PC-3 (cell line): ENCODE measurements at regions not wholly inside any gene's neighbourhood (a gene's known extent, or its start where the extent isn't known, plus 50 kb on each side); places are given as distances from the start of the nearest gene placed in this dataset.

Source experiments
- ATAC-seq: fragments of 200-7000 bp; cut with Tn5 transposase; 2 replicates; pipeline ENCODE4 v1.9.1; 2020; ENCODE audit warnings: mild to moderate bottlenecking, moderate library complexity
- BruUV-seq: library from RNA; stranded (reverse); fragments of 400-500 nt; replicated peaks from 2 replicates; lab custom pipeline; 2021; lab: Mats Ljungman, UMichigan
- CTCF ChIA-PET: fragments of 300-600 bp; sonication (Branson Sonifier 250); formaldehyde crosslinking; loops from one replicate; lab custom pipeline; 2022; ENCODE audit warnings: antibody characterized with exemption; lab: Charles Lee
- POLR2A ChIA-PET: fragments of 300-600 bp; sonication (Branson Sonifier 250); formaldehyde crosslinking; loops from one replicate; lab custom pipeline; 2022; ENCODE audit warnings: antibody characterized with exemption; ENCODE audit not compliant: unreplicated experiment; lab: Charles Lee
- DNase-seq: peaks from one replicate; pipeline ENCODE4 v3.0.0-alpha.2; 2015
- H2AFZ ChIP-seq: fragments of 300-600 bp; sonication (generic); 2 replicates; pipeline ENCODE4 v1.6.0; 2016; ENCODE audit warnings: antibody characterized with exemption, low read length
- H3F3A ChIP-seq: fragments of 300-600 bp; sonication (generic); one replicate; pipeline ENCODE4 v1.6.0; 2017; ENCODE audit warnings: antibody characterized with exemption, low read length, control low read depth, mild to moderate bottlenecking; ENCODE audit not compliant: unreplicated experiment
- H3K27ac ChIP-seq: fragments of 300-600 bp; sonication (generic); 2 replicates; pipeline ENCODE4 v1.5.1; 2016; ENCODE audit warnings: mild to moderate bottlenecking, low read length
- H3K27me3 ChIP-seq: fragments of 300-600 bp; sonication (generic); 2 replicates; pipeline ENCODE4 v1.6.1; 2016; ENCODE audit warnings: low read length, mixed read lengths
- H3K36me3 ChIP-seq: fragments of 300-600 bp; sonication (generic); 2 replicates; pipeline ENCODE4 v1.6.1; 2016; ENCODE audit warnings: low read depth, mixed run types, low read length, mixed read lengths
- H3K4me1 ChIP-seq: fragments of 300-600 bp; sonication (generic); 2 replicates; pipeline ENCODE4 v1.5.1; 2016; ENCODE audit warnings: low read length; ENCODE audit not compliant: insufficient read depth
- H3K4me2 ChIP-seq: fragments of 300-600 bp; sonication (generic); 2 replicates; pipeline ENCODE4 v1.6.0; 2016; ENCODE audit warnings: low read length
- H3K4me3 ChIP-seq: fragments of 300-600 bp; sonication (generic); 2 replicates; pipeline ENCODE4 v1.5.1; 2016; ENCODE audit warnings: mild to moderate bottlenecking, low read length, mixed read lengths
- H3K79me2 ChIP-seq: fragments of 300-600 bp; sonication (generic); 2 replicates; pipeline ENCODE4 v1.6.1; 2017; ENCODE audit warnings: low read length, mixed read lengths
- H3K9ac ChIP-seq: fragments of 300-600 bp; sonication (generic); 2 replicates; pipeline ENCODE4 v1.6.0; 2016; ENCODE audit warnings: mild to moderate bottlenecking, low read length
- H3K9me2 ChIP-seq: fragments of 300-600 bp; sonication (generic); replicated peaks from 2 replicates; pipeline ENCODE4 v1.6.1; 2016; ENCODE audit warnings: mixed run types, low read length, mixed read lengths
- H3K9me3 ChIP-seq: fragments of 300-600 bp; sonication (generic); 2 replicates; pipeline ENCODE4 v1.6.1; 2016; ENCODE audit warnings: low read length, mixed read lengths
- H4K20me1 ChIP-seq: fragments of 300-600 bp; sonication (generic); 2 replicates; pipeline ENCODE4 v1.6.1; 2016; ENCODE audit warnings: low read length, mixed read lengths
- CTCF ChIP-seq: fragments of 300-600 bp; sonication (generic); conservative IDR thresholded peaks from 2 replicates; pipeline ENCODE4 v1.5.1; 2017; ENCODE audit warnings: antibody characterized with exemption, low read depth, mild to moderate bottlenecking, low read length
- EZH2 ChIP-seq: fragments of 300-600 bp; sonication (generic); IDR thresholded peaks from one replicate; pipeline ENCODE4 v1.6.1; 2017; ENCODE audit warnings: antibody characterized with exemption, mild to moderate bottlenecking, low read length; ENCODE audit not compliant: unreplicated experiment
- EZH2phosphoT487 ChIP-seq: fragments of 300-600 bp; sonication (generic); IDR thresholded peaks from 2 replicates; pipeline ENCODE4 v1.6.1; 2018; ENCODE audit warnings: mild to moderate bottlenecking, antibody characterized with exemption, low read length, borderline replicate concordance
- intact Hi-C: fragments of 100-400 bp; cut with micrococcal nuclease; formaldehyde crosslinking; loops from 2 replicates; pipeline ENCODE4 v1.9.0; 2023

- TF ChIP-seq EZH2phosphoT487 (no peak), CTCF (no peak; the same call in 1 of the 2 replicates), EZH2 (no peak)
- Histone ChIP-seq H3K4me3 (no peak overlapping the region), H3K4me2 (no peak overlapping the region), H3K9ac (no peak overlapping the region), H3K27me3 (peaks cover 12% of the 10 kb centered on the region; the same call in 1 of the 2 replicates), H4K20me1 (no peaks in the 10 kb centered on the region), H3K9me2 (no peaks in the 10 kb centered on the region), H3F3A (no peaks in the 10 kb centered on the region), H2AFZ (no peak overlapping the region), H3K79me2 (no peaks in the 10 kb centered on the region), H3K27ac (no peak overlapping the region), H3K9me3 (no peaks in the 10 kb centered on the region), H3K36me3 (no peaks in the 10 kb centered on the region), H3K4me1 (no peaks in the 10 kb centered on the region)
- POLR2A ChIA-PET: no interaction called here
- no TSS peak for BruUV-seq
- CTCF ChIA-PET: no interaction called here
- no peak for ATAC-seq
- DNase-seq: no peak
- intact Hi-C loops: no loop called here
Measured at GRCh38 chr2:104447831-104448434, 406.0 kb upstream of the POU3F3 start.

DNA sequence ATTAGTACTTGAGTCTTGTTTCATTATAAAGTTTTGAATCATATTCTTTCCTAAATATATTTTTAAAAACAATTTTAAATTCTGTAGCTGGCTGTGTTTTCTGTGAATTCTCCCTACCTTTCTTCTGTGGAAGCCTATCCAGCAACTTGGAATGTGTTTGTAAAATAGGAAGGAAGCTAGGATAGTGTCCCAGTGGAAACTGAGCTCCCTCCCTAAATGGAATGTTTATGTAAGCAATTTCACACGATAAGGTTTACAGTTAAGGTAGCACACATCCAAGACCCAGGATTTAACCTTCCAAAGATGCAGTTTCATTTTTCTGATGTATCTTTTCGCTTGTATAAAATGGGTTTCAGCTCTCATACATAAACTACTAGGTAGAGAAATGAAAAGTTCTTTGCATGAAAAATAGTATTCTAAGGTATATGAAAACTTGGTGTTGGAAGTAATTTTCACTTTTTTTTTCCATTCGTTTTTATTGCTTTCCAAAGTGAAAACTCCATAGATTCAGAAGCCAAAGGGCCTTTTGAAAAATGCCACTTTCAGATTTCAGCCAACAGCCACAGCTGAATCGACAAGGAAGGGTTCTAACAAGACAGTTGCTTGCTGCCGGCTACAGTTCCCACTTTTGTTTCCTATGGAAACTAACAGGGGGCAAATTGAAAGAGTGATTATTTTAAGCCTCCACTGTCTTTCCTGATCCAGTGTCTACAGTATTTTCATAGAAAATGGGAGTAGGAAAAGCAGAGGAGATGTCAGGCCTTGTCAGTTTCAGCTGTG is 405.1 kb upstream of the POU3F3 start:
- no peak overlapping the region for H2AFZ ChIP-seq
- no TSS peak for BruUV-seq
- H3K9me2 ChIP-seq: no peaks in the 10 kb centered on the region
- H3K4me2 ChIP-seq: no peak overlapping the region
- ATAC-seq (no peak), DNase-seq (no peak)
- H3K36me3 ChIP-seq: no peaks in the 10 kb centered on the region
- H3K79me2 ChIP-seq: no peaks in the 10 kb centered on the region
- no peak overlapping the region for H3K4me3 ChIP-seq
- intact Hi-C loops: no loop called here
- no peaks in the 10 kb centered on the region for H3K4me1 ChIP-seq
- H4K20me1 ChIP-seq: no peaks in the 10 kb centered on the region
- ChIA-PET POLR2A (no interaction called here), CTCF (no interaction called here)
- TF ChIP-seq EZH2 (no peak), EZH2phosphoT487 (no peak), CTCF (no peak)
- H3K9me3 ChIP-seq: no peaks in the 10 kb centered on the region
- H3K27ac ChIP-seq: no peak overlapping the region
- H3F3A ChIP-seq: no peaks in the 10 kb centered on the region
- no peak overlapping the region for H3K9ac ChIP-seq
- H3K27me3 ChIP-seq: peaks cover 18% of the 10 kb centered on the region; the same call in 1 of the 2 replicates

GRCh38 chr2:104452558-104452957 is 401.4 kb upstream of the POU3F3 start:
- H3K9me3 ChIP-seq: no peaks in the 10 kb centered on the region
- H3K79me2 ChIP-seq: no peaks in the 10 kb centered on the region
- POLR2A ChIA-PET: no interaction called here
- no peak overlapping the region for H3K9ac ChIP-seq
- no peak for TF ChIP-seq EZH2
- no peak for TF ChIP-seq EZH2phosphoT487
- TF ChIP-seq CTCF: no peak
- H3K4me1 ChIP-seq: no peaks in the 10 kb centered on the region
- intact Hi-C loops: no loop called here
- no peaks in the 10 kb centered on the region for H3K9me2 ChIP-seq
- H3K4me2 ChIP-seq: no peak overlapping the region
- CTCF ChIA-PET: no interaction called here
- no peak overlapping the region for H2AFZ ChIP-seq
- DNase-seq (no peak), ATAC-seq (no peak)
- no peak overlapping the region for H3K4me3 ChIP-seq
- H3K27ac ChIP-seq: no peak overlapping the region
- no peaks in the 10 kb centered on the region for H3F3A ChIP-seq
- no peaks in the 10 kb centered on the region for H4K20me1 ChIP-seq
- no peaks in the 10 kb centered on the region for H3K36me3 ChIP-seq
- BruUV-seq: no TSS peak
- peaks cover 21% of the 10 kb centered on the region; the same call in 1 of the 2 replicates for H3K27me3 ChIP-seq
